ENCODE measurements at regions not wholly inside any gene's neighbourhood (a gene's known extent, or its start where the extent isn't known, plus 50 kb on each side); places are given as distances from the start of the nearest gene placed in this dataset.
"Not testable (repeated sequence)": the region's sequence is repeated elsewhere in the genome, so short reads cannot be mapped to it uniquely, and the experiment has no call there.

- Histone ChIP-seq H2BK120ac (ENCODE audit: low read depth, low read length) (no peak overlapping the region), H2AK5ac (ENCODE audit: low read length, severe bottlenecking) (no peak overlapping the region), H2AFZ (ENCODE audit: low read depth, low read length) (no peak overlapping the region), H3K4me1 (ENCODE audit: control insufficient read depth, insufficient read depth, low read depth, low read length) (peaks cover 3% of the 10 kb centered on the region), H3K27ac (ENCODE audit: low read length, poor library complexity, severe bottlenecking) (no peak overlapping the region), H3K4ac (ENCODE audit: low read depth in 1 of 2, low read length in 2 of 2) (no peak overlapping the region), H2BK15ac (ENCODE audit: low read depth, poor library complexity, severe bottlenecking) (no peak overlapping the region), H4K8ac (ENCODE audit: low read length) (no peak overlapping the region), H3K4me3 (ENCODE audit: insufficient read depth in 1 of 2, low read depth in 1 of 2, low read length in 2 of 2) (no peak overlapping the region), H3K79me1 (replicated peaks; ENCODE audit: low read length, poor library complexity, severe bottlenecking) (no peaks in the 10 kb centered on the region), H3K9ac (ENCODE audit: low read length) (no peak overlapping the region), H2BK5ac (ENCODE audit: low read depth, low read length, poor library complexity, severe bottlenecking) (no peak overlapping the region), H2BK12ac (ENCODE audit: low read length in 2 of 2) (no peak overlapping the region), H3K9me3 (ENCODE audit: control insufficient read depth, low read length) (peaks cover 12% of the 10 kb centered on the region), H3K14ac (ENCODE audit: low read length in 2 of 2) (no peak overlapping the region), H3K23ac (ENCODE audit: low read length in 2 of 2) (no peak overlapping the region), H3K27me3 (ENCODE audit: control insufficient read depth in 1 of 2, insufficient read depth in 1 of 2, low read length in 2 of 2) (no peaks in the 10 kb centered on the region), H3K36me3 (ENCODE audit: control insufficient read depth in 1 of 2, insufficient read depth in 2 of 2, low read depth in 1 of 2, low read length in 2 of 2) (no peaks in the 10 kb centered on the region), H4K91ac (ENCODE audit: low read length) (no peak overlapping the region), H3K18ac (ENCODE audit: low read depth in 1 of 2, low read length in 2 of 2) (no peak overlapping the region), H3K4me2 (ENCODE audit: low read length, poor library complexity, severe bottlenecking) (no peak overlapping the region)
- DNase-seq: no peak
- WGBS: 84% methylated on average over 2 of the region's 3 CpGs
Measured at GRCh38 chr3:8424281-8424680, 77.3 kb upstream of the LMCD1 start.

DNA sequence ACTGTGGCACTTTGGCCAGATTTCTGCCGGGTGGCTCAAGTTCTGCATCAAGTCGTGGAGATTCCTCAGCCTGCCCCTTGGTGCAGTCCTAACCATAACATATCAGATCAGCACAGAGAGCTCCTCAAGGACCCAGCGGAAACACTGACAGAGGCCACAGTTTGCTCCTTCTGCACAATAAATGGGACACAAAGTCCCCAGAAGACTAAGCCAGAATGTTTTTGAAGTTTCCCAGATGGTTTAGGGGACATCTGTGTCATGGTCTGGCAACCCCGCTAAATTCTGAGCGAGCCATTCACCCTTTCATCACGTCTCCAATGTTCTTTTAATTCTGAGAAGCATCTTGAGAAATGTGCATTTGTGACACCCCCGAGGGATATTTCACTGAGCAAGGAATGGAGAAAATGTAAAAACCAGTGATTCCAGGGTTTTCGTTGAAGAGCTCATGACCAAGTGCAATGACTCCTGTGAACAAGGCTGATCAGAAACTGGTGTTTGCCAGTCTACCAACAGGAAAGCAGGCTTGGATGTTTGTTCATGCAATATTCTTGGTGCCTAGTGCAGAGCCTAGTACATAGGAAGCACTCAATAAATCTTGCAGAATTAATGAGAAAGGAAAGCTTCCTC is 64.8 kb upstream of the LMCD1 start:
- Histone ChIP-seq H2AK5ac (ENCODE audit: low read length, severe bottlenecking) (no peak overlapping the region), H4K91ac (ENCODE audit: low read length) (no peak overlapping the region), H3K36me3 (ENCODE audit: control insufficient read depth in 1 of 2, insufficient read depth in 2 of 2, low read depth in 1 of 2, low read length in 2 of 2) (no peaks in the 10 kb centered on the region), H2BK15ac (ENCODE audit: low read depth, poor library complexity, severe bottlenecking) (no peak overlapping the region), H2BK120ac (ENCODE audit: low read depth, low read length) (no peak overlapping the region), H2AFZ (ENCODE audit: low read depth, low read length) (no peak overlapping the region), H3K4ac (ENCODE audit: low read depth in 1 of 2, low read length in 2 of 2) (no peak overlapping the region), H3K14ac (ENCODE audit: low read length in 2 of 2) (no peak overlapping the region), H3K4me1 (ENCODE audit: control insufficient read depth, insufficient read depth, low read depth, low read length) (peaks cover under 1% of the 10 kb centered on the region), H3K4me3 (ENCODE audit: insufficient read depth in 1 of 2, low read depth in 1 of 2, low read length in 2 of 2) (no peak overlapping the region), H2BK12ac (ENCODE audit: low read length in 2 of 2) (no peak overlapping the region), H3K18ac (ENCODE audit: low read depth in 1 of 2, low read length in 2 of 2) (no peak overlapping the region), H3K9ac (ENCODE audit: low read length) (no peak overlapping the region), H3K79me1 (replicated peaks; ENCODE audit: low read length, poor library complexity, severe bottlenecking) (no peaks in the 10 kb centered on the region), H3K9me3 (ENCODE audit: control insufficient read depth, low read length) (no peaks in the 10 kb centered on the region), H2BK5ac (ENCODE audit: low read depth, low read length, poor library complexity, severe bottlenecking) (no peak overlapping the region), H3K27me3 (ENCODE audit: control insufficient read depth in 1 of 2, insufficient read depth in 1 of 2, low read length in 2 of 2) (no peaks in the 10 kb centered on the region), H3K4me2 (ENCODE audit: low read length, poor library complexity, severe bottlenecking) (no peak overlapping the region), H4K8ac (ENCODE audit: low read length) (no peak overlapping the region), H3K23ac (ENCODE audit: low read length in 2 of 2) (no peak overlapping the region), H3K27ac (ENCODE audit: low read length, poor library complexity, severe bottlenecking) (no peak overlapping the region)
- WGBS: 85% methylated on average over 8 of the region's 8 CpGs
- no peak for DNase-seq

DNA sequence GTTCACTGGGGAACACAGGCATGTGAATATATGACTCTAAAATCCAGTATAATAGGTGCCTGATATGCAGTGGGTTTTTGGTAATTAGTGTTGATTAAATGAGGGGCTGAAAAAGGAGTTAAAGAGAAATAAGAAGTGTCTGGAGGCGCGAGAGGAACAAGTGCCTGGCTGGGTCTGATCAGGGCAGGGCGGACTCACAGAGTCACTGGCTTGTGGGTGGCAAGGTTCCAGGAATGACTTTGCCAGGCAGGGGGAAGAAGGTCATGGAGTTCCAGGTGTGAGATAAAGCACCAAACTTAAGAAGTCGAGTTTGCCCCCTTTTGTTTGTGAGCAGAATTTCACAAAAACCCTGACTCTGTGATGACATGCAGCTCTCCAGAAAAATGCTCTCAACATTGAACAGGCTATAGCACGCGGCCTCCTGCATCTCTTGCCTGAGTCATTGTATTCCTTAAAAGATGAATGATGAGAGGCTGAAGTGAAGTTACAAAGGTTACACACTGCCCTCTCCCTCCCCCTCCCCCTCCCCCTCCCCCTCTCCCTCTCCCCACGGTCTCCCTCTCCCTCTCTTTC is 63.0 kb upstream of the LMCD1 start:
- Histone ChIP-seq H3K9me3 (ENCODE audit: control insufficient read depth, low read length) (no peaks in the 10 kb centered on the region), H3K79me1 (replicated peaks; ENCODE audit: low read length, poor library complexity, severe bottlenecking) (no peaks in the 10 kb centered on the region), H3K9ac (ENCODE audit: low read length) (no peak overlapping the region), H2BK5ac (ENCODE audit: low read depth, low read length, poor library complexity, severe bottlenecking) (no peak overlapping the region), H4K91ac (ENCODE audit: low read length) (no peak overlapping the region), H2BK15ac (ENCODE audit: low read depth, poor library complexity, severe bottlenecking) (no peak overlapping the region), H3K4me3 (ENCODE audit: insufficient read depth in 1 of 2, low read depth in 1 of 2, low read length in 2 of 2) (no peak overlapping the region), H3K4me1 (ENCODE audit: control insufficient read depth, insufficient read depth, low read depth, low read length) (peaks cover 8% of the 10 kb centered on the region), H2BK120ac (ENCODE audit: low read depth, low read length) (no peak overlapping the region), H2AK5ac (ENCODE audit: low read length, severe bottlenecking) (no peak overlapping the region), H3K27ac (ENCODE audit: low read length, poor library complexity, severe bottlenecking) (no peak overlapping the region), H3K23ac (ENCODE audit: low read length in 2 of 2) (no peak overlapping the region), H2BK12ac (ENCODE audit: low read length in 2 of 2) (no peak overlapping the region), H3K4me2 (ENCODE audit: low read length, poor library complexity, severe bottlenecking) (no peak overlapping the region), H3K4ac (ENCODE audit: low read depth in 1 of 2, low read length in 2 of 2) (no peak overlapping the region), H2AFZ (ENCODE audit: low read depth, low read length) (no peak overlapping the region), H3K14ac (ENCODE audit: low read length in 2 of 2) (no peak overlapping the region), H3K27me3 (ENCODE audit: control insufficient read depth in 1 of 2, insufficient read depth in 1 of 2, low read length in 2 of 2) (no peaks in the 10 kb centered on the region), H3K18ac (ENCODE audit: low read depth in 1 of 2, low read length in 2 of 2) (no peak overlapping the region), H3K36me3 (ENCODE audit: control insufficient read depth in 1 of 2, insufficient read depth in 2 of 2, low read depth in 1 of 2, low read length in 2 of 2) (no peaks in the 10 kb centered on the region), H4K8ac (ENCODE audit: low read length) (no peak overlapping the region)
- 88% methylated on average over 4 of the region's 7 CpGs for WGBS
- no peak for DNase-seq

GRCh38 chr3:8440142-8440541 is 61.5 kb upstream of the LMCD1 start:
- not testable (repeated sequence) for H2BK120ac ChIP-seq (ENCODE audit: low read depth, low read length); H2BK5ac ChIP-seq (ENCODE audit: low read depth, low read length, poor library complexity, severe bottlenecking); H3K18ac ChIP-seq (ENCODE audit: low read depth in 1 of 2, low read length in 2 of 2); H3K27me3 ChIP-seq (ENCODE audit: control insufficient read depth in 1 of 2, insufficient read depth in 1 of 2, low read length in 2 of 2); H3K9ac ChIP-seq (ENCODE audit: low read length); H3K14ac ChIP-seq (ENCODE audit: low read length in 2 of 2); H3K4ac ChIP-seq (ENCODE audit: low read depth in 1 of 2, low read length in 2 of 2); H3K4me3 ChIP-seq (ENCODE audit: insufficient read depth in 1 of 2, low read depth in 1 of 2, low read length in 2 of 2); H3K27ac ChIP-seq (ENCODE audit: low read length, poor library complexity, severe bottlenecking); DNase-seq; H2AK5ac ChIP-seq (ENCODE audit: low read length, severe bottlenecking); H2AFZ ChIP-seq (ENCODE audit: low read depth, low read length); H4K91ac ChIP-seq (ENCODE audit: low read length); H2BK12ac ChIP-seq (ENCODE audit: low read length in 2 of 2); H3K36me3 ChIP-seq (ENCODE audit: control insufficient read depth in 1 of 2, insufficient read depth in 2 of 2, low read depth in 1 of 2, low read length in 2 of 2); H2BK15ac ChIP-seq (ENCODE audit: low read depth, poor library complexity, severe bottlenecking); H3K79me1 ChIP-seq (replicated peaks; ENCODE audit: low read length, poor library complexity, severe bottlenecking); H3K4me2 ChIP-seq (ENCODE audit: low read length, poor library complexity, severe bottlenecking); H3K9me3 ChIP-seq (ENCODE audit: control insufficient read depth, low read length); H4K8ac ChIP-seq (ENCODE audit: low read length); H3K23ac ChIP-seq (ENCODE audit: low read length in 2 of 2)
- WGBS: 97% methylated on average over 17 of the region's 30 CpGs
- peaks cover 10% of the 10 kb centered on the region for H3K4me1 ChIP-seq (ENCODE audit: control insufficient read depth, insufficient read depth, low read depth, low read length)

Data from mesenchymal stem cell (in vitro differentiated cells and primary cell).